ENCODE measurements at regions not wholly inside any gene's neighbourhood (a gene's known extent, or its start where the extent isn't known, plus 50 kb on each side); places are given as distances from the start of the nearest gene placed in this dataset.

- TF ChIP-seq TAF1 (IDR thresholded peaks at IDR 0.05; ENCODE audit: borderline replicate concordance, insufficient read depth, low read length) (no peak), POLR2AphosphoS5 (IDR thresholded peaks at IDR 0.05; ENCODE audit: low read depth, low read length) (no peak), FOXP2 (optimal IDR thresholded peaks at IDR 0.05; ENCODE audit: borderline replicate concordance, extremely low read depth, extremely low read length, insufficient read depth) (no peak), SIN3A (IDR thresholded peaks at IDR 0.05; ENCODE audit: borderline replicate concordance, insufficient read depth, low read length) (no peak)
- TF ChIP-seq, protein P1, sequence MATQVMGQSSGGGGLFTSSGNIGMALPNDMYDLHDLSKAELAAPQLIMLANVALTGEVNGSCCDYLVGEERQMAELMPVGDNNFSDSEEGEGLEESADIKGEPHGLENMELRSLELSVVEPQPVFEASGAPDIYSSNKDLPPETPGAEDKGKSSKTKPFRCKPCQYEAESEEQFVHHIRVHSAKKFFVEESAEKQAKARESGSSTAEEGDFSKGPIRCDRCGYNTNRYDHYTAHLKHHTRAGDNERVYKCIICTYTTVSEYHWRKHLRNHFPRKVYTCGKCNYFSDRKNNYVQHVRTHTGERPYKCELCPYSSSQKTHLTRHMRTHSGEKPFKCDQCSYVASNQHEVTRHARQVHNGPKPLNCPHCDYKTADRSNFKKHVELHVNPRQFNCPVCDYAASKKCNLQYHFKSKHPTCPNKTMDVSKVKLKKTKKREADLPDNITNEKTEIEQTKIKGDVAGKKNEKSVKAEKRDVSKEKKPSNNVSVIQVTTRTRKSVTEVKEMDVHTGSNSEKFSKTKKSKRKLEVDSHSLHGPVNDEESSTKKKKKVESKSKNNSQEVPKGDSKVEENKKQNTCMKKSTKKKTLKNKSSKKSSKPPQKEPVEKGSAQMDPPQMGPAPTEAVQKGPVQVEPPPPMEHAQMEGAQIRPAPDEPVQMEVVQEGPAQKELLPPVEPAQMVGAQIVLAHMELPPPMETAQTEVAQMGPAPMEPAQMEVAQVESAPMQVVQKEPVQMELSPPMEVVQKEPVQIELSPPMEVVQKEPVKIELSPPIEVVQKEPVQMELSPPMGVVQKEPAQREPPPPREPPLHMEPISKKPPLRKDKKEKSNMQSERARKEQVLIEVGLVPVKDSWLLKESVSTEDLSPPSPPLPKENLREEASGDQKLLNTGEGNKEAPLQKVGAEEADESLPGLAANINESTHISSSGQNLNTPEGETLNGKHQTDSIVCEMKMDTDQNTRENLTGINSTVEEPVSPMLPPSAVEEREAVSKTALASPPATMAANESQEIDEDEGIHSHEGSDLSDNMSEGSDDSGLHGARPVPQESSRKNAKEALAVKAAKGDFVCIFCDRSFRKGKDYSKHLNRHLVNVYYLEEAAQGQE (IDR thresholded peaks at IDR 0.05; ENCODE audit: insufficient read depth in 1 of 2, low read depth in 2 of 2, low read length in 2 of 2), result no peak
Measured at GRCh38 chr13:84940167-84940566, 859.1 kb downstream of the SLITRK6 start.
